Progenitor cell of endocrine pancreas (in vitro differentiated cells): ENCODE measurements at regions not wholly inside any gene's neighbourhood (a gene's known extent, or its start where the extent isn't known, plus 50 kb on each side); places are given as distances from the start of the nearest gene placed in this dataset.

Source experiments
- DNase-seq: peaks from one replicate; pipeline ENCODE4 v3.0.0; 2021; ENCODE audit warnings: low spot score; ENCODE audit not compliant: unreplicated experiment
- H3K27ac Mint-ChIP-seq: 2 replicates; pipeline ENCODE4 v1.8.0; 2021; ENCODE audit warnings: mild to moderate bottlenecking, moderate library complexity, mixed read lengths
- H3K27me3 Mint-ChIP-seq: 2 replicates; pipeline ENCODE4 v1.8.0; 2021; ENCODE audit warnings: mixed read lengths
- H3K36me3 Mint-ChIP-seq: 2 replicates; pipeline ENCODE4 v1.8.0; 2022; ENCODE audit warnings: mixed read lengths; ENCODE audit not compliant: insufficient read depth
- H3K4me1 Mint-ChIP-seq: 2 replicates; pipeline ENCODE4 v1.8.0; 2021; ENCODE audit warnings: low read depth, mixed read lengths
- H3K4me3 Mint-ChIP-seq: 2 replicates; pipeline ENCODE4 v1.8.0; 2021; ENCODE audit warnings: low read depth, mild to moderate bottlenecking, moderate library complexity, mixed read lengths
- H3K9me3 Mint-ChIP-seq: 2 replicates; pipeline ENCODE4 v1.8.0; 2021; ENCODE audit warnings: low read depth, mixed read lengths
- TF ChIP-seq, protein P1 (sequence below): fragments of 200-600 bp; sonication (generic); IDR thresholded peaks from one replicate; pipeline ENCODE4 v1.5.0; 2021; ENCODE audit warnings: antibody characterized with exemption, mild to moderate bottlenecking; ENCODE audit not compliant: unreplicated experiment

GRCh38 chr6:744666-745353, 51.9 kb upstream of the EXOC2 start:
- Mint-ChIP-seq H3K36me3 (no peaks in the 10 kb centered on the region), H3K9me3 (no peaks in the 10 kb centered on the region), H3K27ac (no peak overlapping the region), H3K4me3 (no peak overlapping the region), H3K4me1 (no peaks in the 10 kb centered on the region), H3K27me3 (no peaks in the 10 kb centered on the region)
- TF ChIP-seq, protein P1, sequence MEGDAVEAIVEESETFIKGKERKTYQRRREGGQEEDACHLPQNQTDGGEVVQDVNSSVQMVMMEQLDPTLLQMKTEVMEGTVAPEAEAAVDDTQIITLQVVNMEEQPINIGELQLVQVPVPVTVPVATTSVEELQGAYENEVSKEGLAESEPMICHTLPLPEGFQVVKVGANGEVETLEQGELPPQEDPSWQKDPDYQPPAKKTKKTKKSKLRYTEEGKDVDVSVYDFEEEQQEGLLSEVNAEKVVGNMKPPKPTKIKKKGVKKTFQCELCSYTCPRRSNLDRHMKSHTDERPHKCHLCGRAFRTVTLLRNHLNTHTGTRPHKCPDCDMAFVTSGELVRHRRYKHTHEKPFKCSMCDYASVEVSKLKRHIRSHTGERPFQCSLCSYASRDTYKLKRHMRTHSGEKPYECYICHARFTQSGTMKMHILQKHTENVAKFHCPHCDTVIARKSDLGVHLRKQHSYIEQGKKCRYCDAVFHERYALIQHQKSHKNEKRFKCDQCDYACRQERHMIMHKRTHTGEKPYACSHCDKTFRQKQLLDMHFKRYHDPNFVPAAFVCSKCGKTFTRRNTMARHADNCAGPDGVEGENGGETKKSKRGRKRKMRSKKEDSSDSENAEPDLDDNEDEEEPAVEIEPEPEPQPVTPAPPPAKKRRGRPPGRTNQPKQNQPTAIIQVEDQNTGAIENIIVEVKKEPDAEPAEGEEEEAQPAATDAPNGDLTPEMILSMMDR, result no peak
- DNase-seq, result no peak

GRCh38 chr6:743320-744096, 50.6 kb upstream of the EXOC2 start:
- Mint-ChIP-seq H3K27me3 (no peaks in the 10 kb centered on the region), H3K9me3 (no peaks in the 10 kb centered on the region), H3K4me1 (no peaks in the 10 kb centered on the region), H3K27ac (no peak overlapping the region), H3K4me3 (no peak overlapping the region), H3K36me3 (no peaks in the 10 kb centered on the region)
- DNase-seq, result no peak
- TF ChIP-seq, protein P1, result no peak
